ENCODE measurements at regions not wholly inside any gene's neighbourhood (a gene's known extent, or its start where the extent isn't known, plus 50 kb on each side); places are given as distances from the start of the nearest gene placed in this dataset.
A peak's percentile ranks its signal among the peaks of the same experiment; 100 is the strongest.

GRCh38 chr3:154538566-154539360 lies 108.8 kb upstream of the GPR149 start:
- no peak for DNase-seq

- no peak for DNase-seq
Observed at GRCh38 chr3:154536751-154537150, 106.8 kb upstream of the GPR149 start.

- peak; percentile 25 for DNase-seq
Observed at GRCh38 chr3:154522036-154522602, 92.1 kb upstream of the GPR149 start.

GRCh38 chr3:154517404-154517803 lies 87.4 kb upstream of the GPR149 start:
- DNase-seq = no peak

GRCh38 chr3:154515921-154516320 lies 85.9 kb upstream of the GPR149 start:
- DNase-seq = no peak

GRCh38 chr3:154510780-154511179 lies 80.8 kb upstream of the GPR149 start:
- DNase-seq = no peak

GRCh38 chr3:154507727-154508126 lies 77.7 kb upstream of the GPR149 start:
- DNase-seq = no peak

- DNase-seq = no peak
Observed at GRCh38 chr3:154496978-154497377, 67.0 kb upstream of the GPR149 start.

- no peak for DNase-seq
Observed at GRCh38 chr3:154496540-154496939, 66.5 kb upstream of the GPR149 start.

- DNase-seq = no peak
Observed at GRCh38 chr3:154486949-154487348, 57.0 kb upstream of the GPR149 start.

- DNase-seq = no peak
Observed at GRCh38 chr3:154482507-154482906, 52.5 kb upstream of the GPR149 start.

GRCh38 chr3:154480033-154480432 lies 50.0 kb upstream of the GPR149 start:
- DNase-seq = no peak
